OCI-LY1 (cell line): ENCODE measurements at regions not wholly inside any gene's neighbourhood (a gene's known extent, or its start where the extent isn't known, plus 50 kb on each side); places are given as distances from the start of the nearest gene placed in this dataset.

ENCODE experiments used
- H2AFZ ChIP-seq: fragments of 200-600 bp; sonication (generic), shearing (Covaris generic); 2 replicates; pipeline ENCODE4 v1.6.0; 2014; ENCODE audit warnings: antibody characterized with exemption, mild to moderate bottlenecking, low read length
- H3F3A ChIP-seq: fragments of 200-600 bp; sonication (generic), shearing (Covaris generic); 2 replicates; pipeline ENCODE4 v1.6.0; 2014; ENCODE audit warnings: mild to moderate bottlenecking, antibody characterized with exemption, low read length, moderate library complexity; ENCODE audit not compliant: insufficient read depth
- H3K27ac ChIP-seq: fragments of 200-600 bp; sonication (generic); 2 replicates; pipeline ENCODE4 v1.5.1; 2014; ENCODE audit warnings: low read length, mixed run types, mild to moderate bottlenecking, low read depth; ENCODE audit not compliant: poor library complexity, severe bottlenecking
- H3K27me3 ChIP-seq: fragments of 200-600 bp; sonication (generic); 2 replicates; pipeline ENCODE4 v1.6.0; 2014; ENCODE audit warnings: antibody characterized with exemption, mild to moderate bottlenecking, low read length, moderate library complexity; ENCODE audit not compliant: insufficient read depth
- H3K36me3 ChIP-seq: fragments of 200-600 bp; sonication (generic); 2 replicates; pipeline ENCODE4 v1.6.1; 2014; ENCODE audit warnings: mild to moderate bottlenecking, antibody characterized with exemption, low read length, moderate library complexity, mixed read lengths; ENCODE audit not compliant: insufficient read depth
- H3K4me1 ChIP-seq: fragments of 200-600 bp; sonication (generic); 2 replicates; pipeline ENCODE4 v1.5.1; 2014; ENCODE audit warnings: mild to moderate bottlenecking, low read length, moderate library complexity; ENCODE audit not compliant: insufficient read depth, severe bottlenecking
- H3K4me2 ChIP-seq: fragments of 200-600 bp; sonication (generic), shearing (Covaris generic); 2 replicates; pipeline ENCODE4 v1.6.1; 2014; ENCODE audit warnings: low read length
- H3K4me3 ChIP-seq: fragments of 200-600 bp; sonication (generic); 2 replicates; pipeline ENCODE4 v1.5.1; 2014; ENCODE audit warnings: low read length, low read depth, mild to moderate bottlenecking, mixed read lengths; ENCODE audit not compliant: poor library complexity, severe bottlenecking
- H3K79me2 ChIP-seq: fragments of 200-600 bp; shearing (Covaris generic); 2 replicates; pipeline ENCODE4 v1.6.1; 2016; ENCODE audit warnings: mixed run types, low read length, mixed read lengths; ENCODE audit not compliant: insufficient read depth
- H3K9ac ChIP-seq: fragments of 200-600 bp; sonication (generic), shearing (Covaris generic); 2 replicates; pipeline ENCODE4 v1.6.1; 2014; ENCODE audit warnings: mild to moderate bottlenecking, low read length, mixed read lengths
- H3K9me2 ChIP-seq: fragments of 200-600 bp; sonication (generic), shearing (Covaris generic); 2 replicates; pipeline ENCODE4 v1.6.1; 2014; ENCODE audit warnings: low read depth, mild to moderate bottlenecking, low read length, mixed read lengths
- H3K9me3 ChIP-seq: fragments of 200-600 bp; shearing (Covaris generic); 2 replicates; pipeline ENCODE4 v1.6.1; 2014; ENCODE audit warnings: low read length, mixed read lengths
- H4K20me1 ChIP-seq: fragments of 200-600 bp; sonication (generic), shearing (Covaris generic); 2 replicates; pipeline ENCODE4 v1.6.0; 2016; ENCODE audit warnings: mild to moderate bottlenecking, low read length; ENCODE audit not compliant: insufficient read depth
- EZH2 ChIP-seq: fragments of 200-600 bp; sonication (generic), shearing (Covaris generic); IDR thresholded peaks from 2 replicates; pipeline ENCODE4 v1.8.0; 2017; ENCODE audit warnings: borderline replicate concordance, mixed run types, mild to moderate bottlenecking, antibody characterized with exemption, low read length, moderate library complexity, mixed read lengths
- TF ChIP-seq, protein P1 (sequence below): fragments of 200-600 bp; sonication (generic), shearing (Covaris generic); IDR thresholded peaks from 2 replicates; pipeline ENCODE4 v1.5.1; 2017; ENCODE audit warnings: mild to moderate bottlenecking, antibody characterized with exemption, low read length, moderate library complexity, mixed read lengths

GRCh38 chr20:11045412-11046175, 371.8 kb upstream of the JAG1 start:
- Histone ChIP-seq H3K27me3 (no peaks in the 10 kb centered on the region), H3K4me3 (no peak overlapping the region), H3K27ac (no peak overlapping the region), H3K9me2 (no peaks in the 10 kb centered on the region), H3K4me1 (no peaks in the 10 kb centered on the region), H3K79me2 (no peaks in the 10 kb centered on the region), H3F3A (no peaks in the 10 kb centered on the region), H3K36me3 (no peaks in the 10 kb centered on the region), H4K20me1 (no peaks in the 10 kb centered on the region), H2AFZ (no peak overlapping the region), H3K9ac (no peak overlapping the region), H3K9me3 (no peaks in the 10 kb centered on the region), H3K4me2 (no peak overlapping the region)
- TF ChIP-seq, protein P1, sequence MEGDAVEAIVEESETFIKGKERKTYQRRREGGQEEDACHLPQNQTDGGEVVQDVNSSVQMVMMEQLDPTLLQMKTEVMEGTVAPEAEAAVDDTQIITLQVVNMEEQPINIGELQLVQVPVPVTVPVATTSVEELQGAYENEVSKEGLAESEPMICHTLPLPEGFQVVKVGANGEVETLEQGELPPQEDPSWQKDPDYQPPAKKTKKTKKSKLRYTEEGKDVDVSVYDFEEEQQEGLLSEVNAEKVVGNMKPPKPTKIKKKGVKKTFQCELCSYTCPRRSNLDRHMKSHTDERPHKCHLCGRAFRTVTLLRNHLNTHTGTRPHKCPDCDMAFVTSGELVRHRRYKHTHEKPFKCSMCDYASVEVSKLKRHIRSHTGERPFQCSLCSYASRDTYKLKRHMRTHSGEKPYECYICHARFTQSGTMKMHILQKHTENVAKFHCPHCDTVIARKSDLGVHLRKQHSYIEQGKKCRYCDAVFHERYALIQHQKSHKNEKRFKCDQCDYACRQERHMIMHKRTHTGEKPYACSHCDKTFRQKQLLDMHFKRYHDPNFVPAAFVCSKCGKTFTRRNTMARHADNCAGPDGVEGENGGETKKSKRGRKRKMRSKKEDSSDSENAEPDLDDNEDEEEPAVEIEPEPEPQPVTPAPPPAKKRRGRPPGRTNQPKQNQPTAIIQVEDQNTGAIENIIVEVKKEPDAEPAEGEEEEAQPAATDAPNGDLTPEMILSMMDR = no peak
- TF ChIP-seq EZH2 = no peak

GRCh38 chr20:11047559-11047958, 373.8 kb upstream of the JAG1 start:
- H3K27me3 ChIP-seq = no peaks in the 10 kb centered on the region
- no peaks in the 10 kb centered on the region for H3K36me3 ChIP-seq
- H3F3A ChIP-seq = no peaks in the 10 kb centered on the region
- H3K79me2 ChIP-seq = no peaks in the 10 kb centered on the region
- H2AFZ ChIP-seq = no peak overlapping the region
- TF ChIP-seq, protein P1 = no peak
- no peak for TF ChIP-seq EZH2
- no peak overlapping the region for H3K4me2 ChIP-seq
- no peaks in the 10 kb centered on the region for H3K4me1 ChIP-seq
- H3K9me2 ChIP-seq = no peaks in the 10 kb centered on the region
- H3K9me3 ChIP-seq = no peaks in the 10 kb centered on the region
- no peak overlapping the region for H3K4me3 ChIP-seq
- no peak overlapping the region for H3K27ac ChIP-seq
- no peaks in the 10 kb centered on the region for H4K20me1 ChIP-seq
- H3K9ac ChIP-seq = no peak overlapping the region

- Histone ChIP-seq H2AFZ (no peak overlapping the region), H3K27me3 (no peaks in the 10 kb centered on the region), H3K9ac (no peak overlapping the region), H3K9me3 (no peaks in the 10 kb centered on the region), H3K9me2 (no peaks in the 10 kb centered on the region), H3K4me3 (no peak overlapping the region), H3K4me2 (no peak overlapping the region), H3K79me2 (no peaks in the 10 kb centered on the region), H3K36me3 (no peaks in the 10 kb centered on the region), H3F3A (no peaks in the 10 kb centered on the region), H3K27ac (no peak overlapping the region), H4K20me1 (no peaks in the 10 kb centered on the region), H3K4me1 (no peaks in the 10 kb centered on the region)
- TF ChIP-seq, protein P1 = no peak
- no peak for TF ChIP-seq EZH2
Measured at GRCh38 chr20:11048739-11049138, 374.9 kb upstream of the JAG1 start.
